Calu3 (cell line): ENCODE measurements at regions not wholly inside any gene's neighbourhood (a gene's known extent, or its start where the extent isn't known, plus 50 kb on each side); places are given as distances from the start of the nearest gene placed in this dataset.

Source experiments
- BruUV-seq: library from RNA; stranded (reverse); fragments of 400-500 nt; replicated peaks from 2 replicates; lab custom pipeline; 2021; lab: Mats Ljungman, UMichigan
- CTCF ChIA-PET: fragments of 300-600 bp; sonication (Branson Sonifier 250); formaldehyde crosslinking; loops from one replicate; lab custom pipeline; 2022; ENCODE audit warnings: antibody characterized with exemption; lab: Charles Lee
- DNase-seq: peaks from one replicate; pipeline ENCODE4 v3.0.0; 2022
- H3K27ac Mint-ChIP-seq: one replicate; pipeline ENCODE4 v1.8.0; 2022; ENCODE audit warnings: mixed read lengths; ENCODE audit not compliant: unreplicated experiment
- H3K27me3 Mint-ChIP-seq: one replicate; pipeline ENCODE4 v1.8.0; 2022; ENCODE audit warnings: mixed read lengths; ENCODE audit not compliant: unreplicated experiment
- H3K36me3 Mint-ChIP-seq: one replicate; pipeline ENCODE4 v1.8.0; 2022; ENCODE audit warnings: mild to moderate bottlenecking, moderate library complexity, mixed read lengths; ENCODE audit not compliant: insufficient read depth, unreplicated experiment
- H3K4me1 Mint-ChIP-seq: one replicate; pipeline ENCODE4 v1.8.0; 2022; ENCODE audit warnings: mild to moderate bottlenecking, low read depth, mixed read lengths; ENCODE audit not compliant: unreplicated experiment
- H3K4me3 Mint-ChIP-seq: one replicate; pipeline ENCODE4 v1.8.0; 2022; ENCODE audit warnings: mild to moderate bottlenecking, low read depth, moderate library complexity, mixed read lengths; ENCODE audit not compliant: unreplicated experiment
- H3K9me3 Mint-ChIP-seq: one replicate; pipeline ENCODE4 v1.8.0; 2022; ENCODE audit warnings: low read depth, mixed read lengths; ENCODE audit not compliant: unreplicated experiment
- intact Hi-C: fragments of 100-400 bp; cut with micrococcal nuclease; formaldehyde crosslinking; loops from one replicate; pipeline ENCODE4 v1.10.0; 2022; ENCODE audit not compliant: unreplicated experiment
- TF ChIP-seq, protein P1 (sequence below): fragments of 200-600 bp; IDR thresholded peaks from one replicate; pipeline ENCODE4 v1.8.0; 2022; ENCODE audit warnings: antibody characterized with exemption; ENCODE audit not compliant: unreplicated experiment

DNA sequence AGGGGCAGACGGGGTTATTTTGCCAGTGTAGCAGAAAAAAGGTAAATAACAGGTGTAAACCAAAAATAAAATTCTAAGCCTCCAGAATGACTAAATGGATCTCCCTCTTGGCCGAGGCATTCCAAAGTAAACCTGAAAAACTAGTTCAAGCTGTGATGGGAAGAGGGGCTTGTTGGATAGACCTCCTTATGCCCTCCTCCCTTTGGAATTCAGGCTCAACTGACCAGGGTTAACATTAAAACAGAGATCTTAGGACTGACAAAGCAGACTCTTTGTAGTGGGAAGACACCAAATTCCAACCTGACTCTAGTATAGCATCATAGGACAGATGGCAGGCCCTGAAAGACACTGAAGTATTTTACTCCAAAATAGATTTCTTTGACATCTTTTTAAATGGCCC lies 113.8 kb upstream of the ITGB1 start:
- no peak for DNase-seq
- H3K9me3 Mint-ChIP-seq: peaks cover 9% of the 10 kb centered on the region
- intact Hi-C loops: no loop called here
- no TSS peak for BruUV-seq
- H3K36me3 Mint-ChIP-seq: no peaks in the 10 kb centered on the region
- TF ChIP-seq, protein P1, sequence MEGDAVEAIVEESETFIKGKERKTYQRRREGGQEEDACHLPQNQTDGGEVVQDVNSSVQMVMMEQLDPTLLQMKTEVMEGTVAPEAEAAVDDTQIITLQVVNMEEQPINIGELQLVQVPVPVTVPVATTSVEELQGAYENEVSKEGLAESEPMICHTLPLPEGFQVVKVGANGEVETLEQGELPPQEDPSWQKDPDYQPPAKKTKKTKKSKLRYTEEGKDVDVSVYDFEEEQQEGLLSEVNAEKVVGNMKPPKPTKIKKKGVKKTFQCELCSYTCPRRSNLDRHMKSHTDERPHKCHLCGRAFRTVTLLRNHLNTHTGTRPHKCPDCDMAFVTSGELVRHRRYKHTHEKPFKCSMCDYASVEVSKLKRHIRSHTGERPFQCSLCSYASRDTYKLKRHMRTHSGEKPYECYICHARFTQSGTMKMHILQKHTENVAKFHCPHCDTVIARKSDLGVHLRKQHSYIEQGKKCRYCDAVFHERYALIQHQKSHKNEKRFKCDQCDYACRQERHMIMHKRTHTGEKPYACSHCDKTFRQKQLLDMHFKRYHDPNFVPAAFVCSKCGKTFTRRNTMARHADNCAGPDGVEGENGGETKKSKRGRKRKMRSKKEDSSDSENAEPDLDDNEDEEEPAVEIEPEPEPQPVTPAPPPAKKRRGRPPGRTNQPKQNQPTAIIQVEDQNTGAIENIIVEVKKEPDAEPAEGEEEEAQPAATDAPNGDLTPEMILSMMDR: no peak
- H3K27ac Mint-ChIP-seq: no peak overlapping the region
- no peaks in the 10 kb centered on the region for H3K27me3 Mint-ChIP-seq
- CTCF ChIA-PET: no interaction called here
- no peak overlapping the region for H3K4me3 Mint-ChIP-seq
- peaks cover 13% of the 10 kb centered on the region for H3K4me1 Mint-ChIP-seq

DNA sequence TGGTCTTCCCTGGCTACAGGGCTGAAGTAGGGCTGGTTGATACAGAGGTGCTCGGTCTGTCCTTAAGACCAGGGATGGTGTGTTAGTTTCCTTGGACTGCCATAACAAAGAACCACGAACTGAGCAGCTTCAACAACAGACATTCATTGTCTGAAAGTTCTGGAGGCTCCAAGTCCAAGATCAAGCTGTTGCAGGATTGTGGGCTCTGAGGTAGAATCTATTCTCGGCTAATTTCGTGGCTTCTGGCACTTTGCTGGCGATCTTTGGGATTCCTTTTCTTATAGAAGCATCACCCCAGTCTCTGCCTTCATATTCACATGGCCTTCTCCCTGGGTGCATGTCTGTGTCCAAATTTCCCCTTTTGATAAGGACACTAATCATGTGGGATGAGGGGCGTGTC lies 112.1 kb upstream of the ITGB1 start:
- Mint-ChIP-seq H3K4me3 (no peak overlapping the region), H3K4me1 (peaks cover 16% of the 10 kb centered on the region), H3K9me3 (peaks cover 9% of the 10 kb centered on the region), H3K36me3 (no peaks in the 10 kb centered on the region), H3K27me3 (no peaks in the 10 kb centered on the region), H3K27ac (no peak overlapping the region)
- CTCF ChIA-PET: interaction anchor here (0.5 kb wide), 1 partner anchor 205 kb away, joined by 3 read pairs; no protein-coding TSS in a partner anchor
- intact Hi-C loops: no loop called here
- TF ChIP-seq, protein P1: no peak
- BruUV-seq: no TSS peak
- DNase-seq: no peak

DNA sequence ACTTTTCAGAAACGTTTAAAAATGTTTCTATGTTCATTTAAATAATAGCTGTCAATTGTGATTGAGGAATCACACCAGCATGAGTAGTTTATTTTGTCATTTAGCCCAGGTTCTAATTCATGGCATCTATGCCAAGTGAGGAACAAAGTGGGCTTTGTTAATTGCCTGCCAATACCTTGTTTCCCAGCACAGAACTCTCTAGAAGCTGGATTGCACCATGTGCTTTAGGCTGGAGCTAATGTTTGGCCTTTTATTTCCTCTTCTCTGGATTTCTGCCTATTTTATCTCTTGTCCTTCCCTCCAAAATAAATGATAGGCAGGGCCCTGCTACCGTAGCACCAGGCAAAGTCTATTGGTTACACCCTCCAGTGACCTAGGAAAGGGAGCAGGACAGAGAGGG lies 109.9 kb upstream of the ITGB1 start:
- no peak for DNase-seq

DNA sequence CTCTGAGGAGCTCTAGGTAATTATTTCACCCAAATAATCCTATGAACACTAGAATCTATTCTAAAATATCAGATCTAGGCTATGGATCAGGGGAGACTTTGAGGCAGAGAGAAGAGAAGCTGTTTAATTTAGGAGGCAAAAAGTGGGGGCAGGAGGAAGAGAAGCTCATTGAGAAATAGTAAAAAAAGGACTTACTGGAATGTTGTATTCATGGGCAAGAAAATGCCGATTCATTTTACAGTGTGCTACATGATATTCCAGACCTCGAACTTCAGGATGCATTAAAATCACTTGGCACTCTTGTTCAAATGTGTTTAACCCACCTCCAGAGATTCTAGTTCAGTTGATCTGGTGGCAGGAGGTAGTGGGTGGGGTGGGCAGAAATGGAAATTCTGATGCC lies 109.5 kb upstream of the ITGB1 start:
- no peaks in the 10 kb centered on the region for H3K36me3 Mint-ChIP-seq
- H3K4me1 Mint-ChIP-seq: peaks cover 20% of the 10 kb centered on the region

More for the DNA sequence above, 109.9 kb upstream of the ITGB1 start:
- Mint-ChIP-seq H3K27ac (no peak overlapping the region), H3K9me3 (peaks cover 6% of the 10 kb centered on the region), H3K4me1 (peaks cover 23% of the 10 kb centered on the region), H3K36me3 (no peaks in the 10 kb centered on the region), H3K27me3 (no peaks in the 10 kb centered on the region), H3K4me3 (no peak overlapping the region)
- CTCF ChIA-PET: no interaction called here
- TF ChIP-seq, protein P1: no peak
- BruUV-seq: no TSS peak
- intact Hi-C loops: no loop called here

More for the DNA sequence above, 109.5 kb upstream of the ITGB1 start:
- TF ChIP-seq, protein P1: no peak
- no peak for DNase-seq
- Mint-ChIP-seq H3K4me3 (no peak overlapping the region), H3K9me3 (peaks cover 6% of the 10 kb centered on the region), H3K27me3 (no peaks in the 10 kb centered on the region), H3K27ac (no peak overlapping the region)
- CTCF ChIA-PET: no interaction called here
- intact Hi-C loops: no loop called here
- BruUV-seq: no TSS peak
